LNCAP (cell line): ENCODE measurements at regions not wholly inside any gene's neighbourhood (a gene's known extent, or its start where the extent isn't known, plus 50 kb on each side); places are given as distances from the start of the nearest gene placed in this dataset.

Experiments
- CTCF ChIP-seq: fragments of 450-650 bp; IDR thresholded peaks from 2 replicates; pipeline ENCODE4 v1.5.1; 2017; ENCODE audit warnings: mild to moderate bottlenecking

- TF ChIP-seq CTCF: no peak
These were observed 90.4 kb upstream of the SEMA6A start for GRCh38 chr5:116664988-116665387.

- no peak for TF ChIP-seq CTCF
These were observed 88.5 kb upstream of the SEMA6A start for GRCh38 chr5:116663081-116663480.

GRCh38 chr5:116661419-116661818 lies 86.8 kb upstream of the SEMA6A start:
- TF ChIP-seq CTCF: no peak

- no peak for TF ChIP-seq CTCF
These were observed 86.3 kb upstream of the SEMA6A start for GRCh38 chr5:116660929-116661328.

- no peak for TF ChIP-seq CTCF
These were observed 84.2 kb upstream of the SEMA6A start for GRCh38 chr5:116658830-116659229.

- no peak for TF ChIP-seq CTCF
These were observed 83.5 kb upstream of the SEMA6A start for GRCh38 chr5:116658141-116658540.

GRCh38 chr5:116655431-116655830 lies 80.8 kb upstream of the SEMA6A start:
- no peak for TF ChIP-seq CTCF

- TF ChIP-seq CTCF: no peak
These were observed 80.3 kb upstream of the SEMA6A start for GRCh38 chr5:116654925-116655324.
